Epithelial cell of proximal tubule (primary cell): ENCODE measurements at regions not wholly inside any gene's neighbourhood (a gene's known extent, or its start where the extent isn't known, plus 50 kb on each side); places are given as distances from the start of the nearest gene placed in this dataset.

Source experiments
- DNase-seq: peaks from one replicate; pipeline ENCODE4 v3.0.0-alpha.2; 2011; ENCODE audit warnings: low read depth
- H3K4me3 ChIP-seq: 2 replicates; pipeline ENCODE4 v1.5.1; 2011; ENCODE audit warnings: low read depth, mild to moderate bottlenecking, low read length
- TF ChIP-seq, protein P1 (sequence below): conservative IDR thresholded peaks from 2 replicates; pipeline ENCODE4 v1.5.1; 2012; ENCODE audit warnings: low read depth, mild to moderate bottlenecking, low read length

DNA sequence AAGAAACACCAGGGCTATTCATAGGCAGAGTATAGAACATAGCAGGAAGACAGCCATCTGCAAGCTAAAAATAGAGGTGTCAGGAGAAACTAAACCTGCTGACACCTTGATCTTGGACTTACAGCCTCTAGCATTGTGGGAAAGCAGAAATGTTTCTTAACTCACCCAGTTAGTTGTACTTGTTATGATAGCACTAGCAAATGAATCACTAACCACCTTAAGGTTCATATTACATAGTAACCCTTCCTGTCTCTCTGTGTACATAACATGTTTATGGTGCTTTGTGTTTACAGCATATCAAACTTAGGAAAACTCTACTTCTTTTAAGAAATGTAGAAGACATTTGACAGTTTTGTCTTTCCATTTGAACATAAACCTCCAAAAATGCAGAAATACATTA is 1031.3 kb downstream of the FSCB start:
- TF ChIP-seq, protein P1, sequence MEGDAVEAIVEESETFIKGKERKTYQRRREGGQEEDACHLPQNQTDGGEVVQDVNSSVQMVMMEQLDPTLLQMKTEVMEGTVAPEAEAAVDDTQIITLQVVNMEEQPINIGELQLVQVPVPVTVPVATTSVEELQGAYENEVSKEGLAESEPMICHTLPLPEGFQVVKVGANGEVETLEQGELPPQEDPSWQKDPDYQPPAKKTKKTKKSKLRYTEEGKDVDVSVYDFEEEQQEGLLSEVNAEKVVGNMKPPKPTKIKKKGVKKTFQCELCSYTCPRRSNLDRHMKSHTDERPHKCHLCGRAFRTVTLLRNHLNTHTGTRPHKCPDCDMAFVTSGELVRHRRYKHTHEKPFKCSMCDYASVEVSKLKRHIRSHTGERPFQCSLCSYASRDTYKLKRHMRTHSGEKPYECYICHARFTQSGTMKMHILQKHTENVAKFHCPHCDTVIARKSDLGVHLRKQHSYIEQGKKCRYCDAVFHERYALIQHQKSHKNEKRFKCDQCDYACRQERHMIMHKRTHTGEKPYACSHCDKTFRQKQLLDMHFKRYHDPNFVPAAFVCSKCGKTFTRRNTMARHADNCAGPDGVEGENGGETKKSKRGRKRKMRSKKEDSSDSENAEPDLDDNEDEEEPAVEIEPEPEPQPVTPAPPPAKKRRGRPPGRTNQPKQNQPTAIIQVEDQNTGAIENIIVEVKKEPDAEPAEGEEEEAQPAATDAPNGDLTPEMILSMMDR = no peak
- DNase-seq = no peak

DNA sequence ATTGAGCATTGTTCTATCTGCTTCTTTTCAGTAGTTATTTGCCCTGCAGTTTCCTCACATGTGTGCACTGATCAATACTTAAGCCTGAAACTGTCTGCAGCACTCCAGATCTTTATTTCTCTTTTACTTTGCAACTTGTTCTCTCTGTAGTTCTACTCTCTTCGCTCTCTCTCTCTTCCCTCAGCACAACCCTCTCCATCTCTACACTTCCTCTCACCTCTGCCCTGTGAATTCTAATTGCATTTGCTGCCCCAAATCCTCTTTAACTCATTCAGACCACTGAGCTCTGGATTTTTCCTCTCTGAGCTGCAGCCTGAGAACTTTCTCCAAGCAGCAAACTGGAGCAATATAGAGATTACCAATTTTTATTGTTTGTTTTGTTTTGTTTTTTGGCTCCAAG is 1035.5 kb downstream of the FSCB start:
- TF ChIP-seq, protein P1 = no peak
- no peak overlapping the region for H3K4me3 ChIP-seq
- DNase-seq = no peak

More for the DNA sequence above, 1031.3 kb downstream of the FSCB start:
- no peak overlapping the region for H3K4me3 ChIP-seq

- TF ChIP-seq, protein P1 = no peak
- no peak overlapping the region for H3K4me3 ChIP-seq
- DNase-seq = no peak
Measured at GRCh38 chr14:43464968-43465367, 1042.1 kb downstream of the FSCB start.

DNA sequence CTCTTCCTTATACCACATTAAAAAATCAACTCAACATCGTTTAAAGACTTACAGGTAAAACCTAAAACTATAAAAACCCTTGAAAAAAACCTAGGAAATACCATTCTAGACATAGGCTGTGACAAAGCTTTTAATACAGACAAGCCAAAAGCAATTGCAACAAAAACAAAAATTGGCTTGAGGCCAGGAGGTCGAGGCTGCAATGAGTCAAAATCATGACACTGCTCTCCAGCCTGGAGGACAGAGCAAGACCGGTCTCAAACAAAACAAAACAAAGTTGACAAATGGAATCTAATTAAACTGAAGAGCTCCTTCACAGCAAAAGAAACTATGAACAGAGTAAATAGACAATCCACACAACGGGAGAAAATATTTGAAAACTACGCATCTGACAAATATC is 1057.8 kb downstream of the FSCB start:
- DNase-seq = no peak
- H3K4me3 ChIP-seq = no peak overlapping the region
- TF ChIP-seq, protein P1 = no peak

DNA sequence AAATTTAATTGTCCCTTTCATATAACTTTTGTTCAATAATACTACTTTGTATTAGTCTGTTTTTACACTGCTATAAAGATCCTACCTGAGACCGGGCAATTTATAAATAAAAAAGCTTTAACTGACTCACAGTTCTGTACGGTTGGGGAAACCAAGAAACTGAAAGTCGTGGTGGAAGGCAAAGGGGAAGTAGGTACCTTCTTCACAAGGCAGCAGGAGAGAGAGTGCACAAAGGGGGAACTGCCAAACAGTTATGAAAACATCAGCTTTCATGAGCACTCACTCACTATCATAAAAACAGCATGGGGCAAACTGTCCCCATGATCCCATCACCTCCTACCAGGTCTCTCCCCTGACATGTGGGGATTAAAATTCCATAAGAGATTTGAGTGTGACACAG is 1069.0 kb downstream of the FSCB start:
- TF ChIP-seq, protein P1 = no peak
- H3K4me3 ChIP-seq = no peak overlapping the region
- DNase-seq = no peak

GRCh38 chr14:43418324-43418723 is 1088.8 kb downstream of the FSCB start:
- TF ChIP-seq, protein P1 = no peak
- no peak overlapping the region for H3K4me3 ChIP-seq
- DNase-seq = no peak

DNA sequence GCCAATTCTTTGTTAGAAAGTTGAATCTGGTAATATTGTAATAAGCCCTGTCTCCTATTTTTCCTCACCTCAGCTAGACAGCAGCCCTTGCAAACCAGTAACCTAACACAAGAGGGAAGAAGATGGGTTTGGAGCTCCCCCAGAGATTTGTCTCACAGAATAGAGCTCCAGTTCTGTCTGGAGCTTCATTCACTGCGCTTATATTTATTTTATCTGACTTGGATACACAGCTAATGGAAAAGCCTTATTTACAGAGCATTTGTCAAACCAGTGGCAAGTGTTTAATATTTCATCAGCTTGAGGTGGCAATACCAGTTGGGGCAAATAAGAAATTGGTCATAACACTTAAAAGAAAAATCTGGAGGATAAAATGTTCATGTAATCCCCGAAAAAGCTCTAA is 1094.0 kb downstream of the FSCB start:
- no peak for DNase-seq
- no peak overlapping the region for H3K4me3 ChIP-seq
- TF ChIP-seq, protein P1 = no peak
